Loucy (cell line): ENCODE measurements at regions not wholly inside any gene's neighbourhood (a gene's known extent, or its start where the extent isn't known, plus 50 kb on each side); places are given as distances from the start of the nearest gene placed in this dataset.

Experiments
- H2AFZ ChIP-seq: fragments of 200-600 bp; sonication (generic); 2 replicates; pipeline ENCODE4 v1.6.0; 2016; ENCODE audit warnings: antibody characterized with exemption, mild to moderate bottlenecking, low read length, moderate library complexity
- H3F3A ChIP-seq: fragments of 200-600 bp; 2 replicates; pipeline ENCODE4 v1.6.0; 2016; ENCODE audit warnings: antibody characterized with exemption, low read depth, mild to moderate bottlenecking
- H3K27me3 ChIP-seq: fragments of 200-600 bp; sonication (generic); 2 replicates; pipeline ENCODE4 v1.6.1; 2014; ENCODE audit warnings: low read length, mild to moderate bottlenecking; ENCODE audit not compliant: insufficient read depth, poor library complexity, severe bottlenecking
- H3K36me3 ChIP-seq: fragments of 200-600 bp; sonication (generic); 2 replicates; pipeline ENCODE4 v1.6.1; 2016; ENCODE audit warnings: low read length; ENCODE audit not compliant: insufficient read depth
- H3K4me1 ChIP-seq: fragments of 200-600 bp; sonication (generic); 2 replicates; pipeline ENCODE4 v1.5.1; 2014; ENCODE audit warnings: low read length, mild to moderate bottlenecking; ENCODE audit not compliant: insufficient read depth, poor library complexity, severe bottlenecking
- H3K4me2 ChIP-seq: fragments of 200-600 bp; sonication (generic); 2 replicates; pipeline ENCODE4 v1.6.0; 2014; ENCODE audit warnings: antibody characterized with exemption, low read length, low read depth, mild to moderate bottlenecking; ENCODE audit not compliant: poor library complexity, severe bottlenecking
- H3K4me3 ChIP-seq: fragments of 200-600 bp; sonication (generic); 2 replicates; pipeline ENCODE4 v1.5.1; 2014; ENCODE audit warnings: low read length, mild to moderate bottlenecking, mixed read lengths; ENCODE audit not compliant: poor library complexity, severe bottlenecking
- H3K79me2 ChIP-seq: fragments of 200-600 bp; sonication (generic); 2 replicates; pipeline ENCODE4 v1.6.1; 2014; ENCODE audit warnings: low read length; ENCODE audit not compliant: insufficient read depth
- H3K9ac ChIP-seq: fragments of 200-600 bp; sonication (generic); 2 replicates; pipeline ENCODE4 v1.6.0; 2014; ENCODE audit warnings: mild to moderate bottlenecking, low read depth, low read length, moderate library complexity; ENCODE audit not compliant: poor library complexity, severe bottlenecking
- H3K9me2 ChIP-seq: fragments of 200-600 bp; sonication (generic); replicated peaks from 2 replicates; pipeline ENCODE4 v1.6.1; 2016; ENCODE audit warnings: low read depth, low read length, mixed read lengths
- H3K9me3 ChIP-seq: fragments of 200-600 bp; sonication (generic); 2 replicates; pipeline ENCODE4 v1.6.1; 2014; ENCODE audit warnings: mild to moderate bottlenecking, antibody characterized with exemption, low read length, low read depth; ENCODE audit not compliant: insufficient read depth
- H4K20me1 ChIP-seq: fragments of 200-600 bp; sonication (generic); 2 replicates; pipeline ENCODE4 v1.6.0; 2014; ENCODE audit warnings: antibody characterized with exemption, low read length, mild to moderate bottlenecking; ENCODE audit not compliant: insufficient read depth, poor library complexity, severe bottlenecking
- CTCF ChIP-seq: fragments of 200-600 bp; sonication (generic); conservative IDR thresholded peaks from 2 replicates; pipeline ENCODE4 v1.5.1; 2014; ENCODE audit warnings: mild to moderate bottlenecking, antibody characterized with exemption, low read length
- EZH2phosphoT487 ChIP-seq: fragments of 200-600 bp; IDR thresholded peaks from 2 replicates; pipeline ENCODE4 v1.6.1; 2018; ENCODE audit warnings: antibody characterized with exemption, mild to moderate bottlenecking, moderate library complexity, borderline replicate concordance

GRCh38 chr12:94783343-94783742 is 133.0 kb upstream of the TMCC3 start:
- H3K9ac ChIP-seq = no peak overlapping the region
- no peaks in the 10 kb centered on the region for H3K4me1 ChIP-seq
- H3K79me2 ChIP-seq = no peaks in the 10 kb centered on the region
- H2AFZ ChIP-seq = no peak overlapping the region
- no peaks in the 10 kb centered on the region for H3K27me3 ChIP-seq
- no peaks in the 10 kb centered on the region for H3K9me2 ChIP-seq
- H3K9me3 ChIP-seq = no peaks in the 10 kb centered on the region
- H3F3A ChIP-seq = no peaks in the 10 kb centered on the region
- TF ChIP-seq EZH2phosphoT487 (no peak), CTCF (no peak)
- H3K36me3 ChIP-seq = no peaks in the 10 kb centered on the region
- no peak overlapping the region for H3K4me2 ChIP-seq
- no peaks in the 10 kb centered on the region for H4K20me1 ChIP-seq
- H3K4me3 ChIP-seq = no peak overlapping the region

GRCh38 chr12:94781835-94782234 is 131.5 kb upstream of the TMCC3 start:
- no peaks in the 10 kb centered on the region for H3K79me2 ChIP-seq
- peaks cover 5% of the 10 kb centered on the region for H3K4me1 ChIP-seq
- no peaks in the 10 kb centered on the region for H3K36me3 ChIP-seq
- H3K9me3 ChIP-seq = no peaks in the 10 kb centered on the region
- TF ChIP-seq EZH2phosphoT487 = no peak
- no peak for TF ChIP-seq CTCF
- H3F3A ChIP-seq = no peaks in the 10 kb centered on the region
- no peak overlapping the region for H2AFZ ChIP-seq
- H3K9me2 ChIP-seq = no peaks in the 10 kb centered on the region
- no peak overlapping the region for H3K4me3 ChIP-seq
- no peak overlapping the region for H3K9ac ChIP-seq
- no peak overlapping the region for H3K4me2 ChIP-seq
- no peaks in the 10 kb centered on the region for H3K27me3 ChIP-seq
- no peaks in the 10 kb centered on the region for H4K20me1 ChIP-seq

GRCh38 chr12:94779485-94779884 is 129.1 kb upstream of the TMCC3 start:
- no peak overlapping the region for H3K4me2 ChIP-seq
- H3K4me1 ChIP-seq = peaks cover 12% of the 10 kb centered on the region
- H3K9me3 ChIP-seq = no peaks in the 10 kb centered on the region
- H4K20me1 ChIP-seq = no peaks in the 10 kb centered on the region
- no peaks in the 10 kb centered on the region for H3K79me2 ChIP-seq
- H3K36me3 ChIP-seq = no peaks in the 10 kb centered on the region
- no peaks in the 10 kb centered on the region for H3K27me3 ChIP-seq
- no peaks in the 10 kb centered on the region for H3K9me2 ChIP-seq
- H3K4me3 ChIP-seq = no peak overlapping the region
- TF ChIP-seq CTCF = no peak
- no peak for TF ChIP-seq EZH2phosphoT487
- H3F3A ChIP-seq = no peaks in the 10 kb centered on the region
- H2AFZ ChIP-seq = no peak overlapping the region
- no peak overlapping the region for H3K9ac ChIP-seq
